ENCODE measurements at regions not wholly inside any gene's neighbourhood (a gene's known extent, or its start where the extent isn't known, plus 50 kb on each side); places are given as distances from the start of the nearest gene placed in this dataset.

- DNase-seq, result no peak
Observed at GRCh38 chr3:106365061-106365691, 496.4 kb upstream of the CBLB start.

- DNase-seq, result no peak
Observed at GRCh38 chr3:106366352-106366751, 497.5 kb upstream of the CBLB start.

GRCh38 chr3:106367496-106367895 lies 498.7 kb upstream of the CBLB start:
- DNase-seq, result no peak

GRCh38 chr3:106371221-106371970 lies 502.6 kb upstream of the CBLB start:
- no peak for DNase-seq

- DNase-seq, result no peak
Observed at GRCh38 chr3:106371971-106372805, 503.4 kb upstream of the CBLB start.

GRCh38 chr3:106372806-106373190 lies 504.0 kb upstream of the CBLB start:
- no peak for DNase-seq

- DNase-seq, result no peak
Observed at GRCh38 chr3:106376016-106376570, 507.3 kb upstream of the CBLB start.

- no peak for DNase-seq
Observed at GRCh38 chr3:106379251-106379750, 510.5 kb upstream of the CBLB start.

GRCh38 chr3:106380232-106380631 lies 511.4 kb upstream of the CBLB start:
- no peak for DNase-seq

GRCh38 chr3:106381286-106381938 lies 512.6 kb upstream of the CBLB start:
- no peak for DNase-seq

- no peak for DNase-seq
Observed at GRCh38 chr3:106381939-106382335, 513.1 kb upstream of the CBLB start.

GRCh38 chr3:106386050-106386449 lies 517.2 kb upstream of the CBLB start:
- DNase-seq, result no peak

GRCh38 chr3:106392915-106393314 lies 524.1 kb upstream of the CBLB start:
- DNase-seq, result no peak

GRCh38 chr3:106397006-106397405 lies 528.2 kb upstream of the CBLB start:
- no peak for DNase-seq

- no peak for DNase-seq
Observed at GRCh38 chr3:106398891-106399600, 530.2 kb upstream of the CBLB start.

- DNase-seq, result no peak
Observed at GRCh38 chr3:106399761-106400160, 530.9 kb upstream of the CBLB start.

GRCh38 chr3:106401666-106402490 lies 533.1 kb upstream of the CBLB start:
- DNase-seq, result no peak

GRCh38 chr3:106403371-106404145 lies 534.7 kb upstream of the CBLB start:
- no peak for DNase-seq

GRCh38 chr3:106413683-106414082 lies 544.9 kb upstream of the CBLB start:
- DNase-seq, result no peak

GRCh38 chr3:106420628-106421027 lies 551.8 kb upstream of the CBLB start:
- no peak for DNase-seq

All from NCI-H748 treated with DMSO at 0.1 percent for 48 hours (cell line).